Cardiac septum (tissue), 1 donor: ENCODE measurements at regions not wholly inside any gene's neighbourhood (a gene's known extent, or its start where the extent isn't known, plus 50 kb on each side); places are given as distances from the start of the nearest gene placed in this dataset.

Experiments
- DNase-seq: peaks from one replicate; pipeline ENCODE4 v3.0.0-alpha.2; 2020; ENCODE audit warnings: low spot score
- intact Hi-C: fragments of 100-400 bp; cut with DNase I; formaldehyde crosslinking; loops from one replicate; pipeline ENCODE4 v1.14.0; 2022
- donor health status: DM: no; HTN: no; CAD: no.

GRCh38 chr14:53509276-53510244 lies 356.4 kb upstream of the DDHD1 start:
- intact Hi-C loops, result no loop called here
- no peak for DNase-seq

GRCh38 chr14:53501361-53502211 lies 348.5 kb upstream of the DDHD1 start:
- intact Hi-C loops, result no loop called here
- no peak for DNase-seq

- DNase-seq, result no peak
- intact Hi-C loops, result no loop called here
Observed at GRCh38 chr14:53500191-53500590, 347.1 kb upstream of the DDHD1 start.

- intact Hi-C loops, result no loop called here
- DNase-seq, result no peak
Observed at GRCh38 chr14:53496668-53497067, 343.5 kb upstream of the DDHD1 start.

- intact Hi-C loops, result no loop called here
- DNase-seq, result no peak
Observed at GRCh38 chr14:53495846-53496343, 342.8 kb upstream of the DDHD1 start.

GRCh38 chr14:53494587-53494986 lies 341.5 kb upstream of the DDHD1 start:
- DNase-seq, result no peak
- intact Hi-C loops, result no loop called here

GRCh38 chr14:53493860-53494259 lies 340.7 kb upstream of the DDHD1 start:
- intact Hi-C loops, result no loop called here
- no peak for DNase-seq

- DNase-seq, result no peak
- intact Hi-C loops, result no loop called here
Observed at GRCh38 chr14:53493320-53493719, 340.2 kb upstream of the DDHD1 start.

GRCh38 chr14:53491884-53492277 lies 338.8 kb upstream of the DDHD1 start:
- DNase-seq, result no peak
- intact Hi-C loops, result no loop called here

- DNase-seq, result no peak
- intact Hi-C loops, result no loop called here
Observed at GRCh38 chr14:53491256-53491883, 338.2 kb upstream of the DDHD1 start.

GRCh38 chr14:53478174-53478573 lies 325.1 kb upstream of the DDHD1 start:
- no peak for DNase-seq
- intact Hi-C loops, result no loop called here

- DNase-seq, result no peak
- intact Hi-C loops, result no loop called here
Observed at GRCh38 chr14:53473480-53473879, 320.4 kb upstream of the DDHD1 start.

GRCh38 chr14:53472306-53472705 lies 319.2 kb upstream of the DDHD1 start:
- DNase-seq, result no peak
- intact Hi-C loops, result no loop called here

- intact Hi-C loops, result no loop called here
- no peak for DNase-seq
Observed at GRCh38 chr14:53470351-53471043, 317.4 kb upstream of the DDHD1 start.

- no peak for DNase-seq
- intact Hi-C loops, result no loop called here
Observed at GRCh38 chr14:53468876-53469275, 315.8 kb upstream of the DDHD1 start.

GRCh38 chr14:53464376-53464775 lies 311.3 kb upstream of the DDHD1 start:
- intact Hi-C loops, result no loop called here
- DNase-seq, result no peak

GRCh38 chr14:53462931-53463778 lies 310.0 kb upstream of the DDHD1 start:
- intact Hi-C loops, result no loop called here
- DNase-seq, result no peak

- intact Hi-C loops, result no loop called here
- DNase-seq, result no peak
Observed at GRCh38 chr14:53461858-53462257, 308.7 kb upstream of the DDHD1 start.

GRCh38 chr14:53460544-53460943 lies 307.4 kb upstream of the DDHD1 start:
- intact Hi-C loops, result no loop called here
- no peak for DNase-seq
